Activated CD8-positive, alpha-beta memory T cell treated with anti-CD3 and anti-CD28 coated beads, Interleukin-2, amount 10 ng/mL, durations not matched to agents 7 days and 5 days (primary cell): ENCODE measurements at regions not wholly inside any gene's neighbourhood (a gene's known extent, or its start where the extent isn't known, plus 50 kb on each side); places are given as distances from the start of the nearest gene placed in this dataset.
"Not testable (repeated sequence)": the region's sequence is repeated elsewhere in the genome, so short reads cannot be mapped to it uniquely, and the experiment has no call there.

Experiments used
- ATAC-seq: fragments of 150-1000 bp; cut with Tn5 transposase; one replicate; pipeline ENCODE4 v1.10.0; 2021; ENCODE audit warnings: moderate library complexity
- CTCF ChIA-PET: fragments of 350-600 bp; sonication (Branson Sonifier 250); formaldehyde crosslinking; loops from one replicate; lab custom pipeline; 2021; ENCODE audit warnings: antibody characterized with exemption; lab: Charles Lee
- DNase-seq: peaks from one replicate; pipeline ENCODE4 v3.0.0-alpha.2; 2020
- H3K27ac Mint-ChIP-seq: one replicate; pipeline ENCODE4 v1.8.0; 2021; ENCODE audit warnings: mild to moderate bottlenecking, mixed read lengths
- H3K27me3 Mint-ChIP-seq: one replicate; pipeline ENCODE4 v1.8.0; 2021; ENCODE audit warnings: mixed read lengths
- H3K36me3 Mint-ChIP-seq: one replicate; pipeline ENCODE4 v1.8.0; 2021; ENCODE audit warnings: mild to moderate bottlenecking, mixed read lengths
- H3K4me1 Mint-ChIP-seq: one replicate; pipeline ENCODE4 v1.8.0; 2021; ENCODE audit warnings: mixed read lengths
- H3K4me3 Mint-ChIP-seq: one replicate; pipeline ENCODE4 v1.8.0; 2021; ENCODE audit warnings: mild to moderate bottlenecking, moderate library complexity, mixed read lengths
- H3K9me3 Mint-ChIP-seq: one replicate; pipeline ENCODE4 v1.8.0; 2022; ENCODE audit warnings: low read depth, mixed read lengths

GRCh38 chr7:54360075-54360840, 181.9 kb upstream of the VSTM2A start:
- H3K4me3 Mint-ChIP-seq, result no peak overlapping the region
- H3K27me3 Mint-ChIP-seq, result no peaks in the 10 kb centered on the region
- H3K9me3 Mint-ChIP-seq, result peaks cover 13% of the 10 kb centered on the region
- DNase-seq (no peak), ATAC-seq (no peak)
- CTCF ChIA-PET, result no interaction called here
- H3K36me3 Mint-ChIP-seq, result no peaks in the 10 kb centered on the region
- no peak overlapping the region for H3K27ac Mint-ChIP-seq
- H3K4me1 Mint-ChIP-seq, result no peaks in the 10 kb centered on the region

GRCh38 chr7:54390565-54390964, 151.6 kb upstream of the VSTM2A start:
- CTCF ChIA-PET, result no interaction called here
- Mint-ChIP-seq H3K4me1 (no peaks in the 10 kb centered on the region), H3K27ac (no peak overlapping the region), H3K9me3 (no peaks in the 10 kb centered on the region), H3K4me3 (no peak overlapping the region), H3K36me3 (no peaks in the 10 kb centered on the region), H3K27me3 (no peaks in the 10 kb centered on the region)
- ATAC-seq (no peak), DNase-seq (no peak)

- H3K4me1 Mint-ChIP-seq, result no peaks in the 10 kb centered on the region
- no peak overlapping the region for H3K4me3 Mint-ChIP-seq
- ATAC-seq (no peak), DNase-seq (no peak)
- CTCF ChIA-PET, result no interaction called here
- no peaks in the 10 kb centered on the region for H3K27me3 Mint-ChIP-seq
- no peak overlapping the region for H3K27ac Mint-ChIP-seq
- no peaks in the 10 kb centered on the region for H3K36me3 Mint-ChIP-seq
- no peaks in the 10 kb centered on the region for H3K9me3 Mint-ChIP-seq
Observed at GRCh38 chr7:54392935-54393334, 149.2 kb upstream of the VSTM2A start.

GRCh38 chr7:54394834-54395233, 147.3 kb upstream of the VSTM2A start:
- DNase-seq (no peak), ATAC-seq (peak; percentile 16)
- H3K4me1 Mint-ChIP-seq, result no peaks in the 10 kb centered on the region
- H3K4me3 Mint-ChIP-seq, result no peak overlapping the region
- no peaks in the 10 kb centered on the region for H3K27me3 Mint-ChIP-seq
- no peaks in the 10 kb centered on the region for H3K36me3 Mint-ChIP-seq
- peaks cover 4% of the 10 kb centered on the region for H3K9me3 Mint-ChIP-seq
- CTCF ChIA-PET, result no interaction called here
- no peak overlapping the region for H3K27ac Mint-ChIP-seq

DNA sequence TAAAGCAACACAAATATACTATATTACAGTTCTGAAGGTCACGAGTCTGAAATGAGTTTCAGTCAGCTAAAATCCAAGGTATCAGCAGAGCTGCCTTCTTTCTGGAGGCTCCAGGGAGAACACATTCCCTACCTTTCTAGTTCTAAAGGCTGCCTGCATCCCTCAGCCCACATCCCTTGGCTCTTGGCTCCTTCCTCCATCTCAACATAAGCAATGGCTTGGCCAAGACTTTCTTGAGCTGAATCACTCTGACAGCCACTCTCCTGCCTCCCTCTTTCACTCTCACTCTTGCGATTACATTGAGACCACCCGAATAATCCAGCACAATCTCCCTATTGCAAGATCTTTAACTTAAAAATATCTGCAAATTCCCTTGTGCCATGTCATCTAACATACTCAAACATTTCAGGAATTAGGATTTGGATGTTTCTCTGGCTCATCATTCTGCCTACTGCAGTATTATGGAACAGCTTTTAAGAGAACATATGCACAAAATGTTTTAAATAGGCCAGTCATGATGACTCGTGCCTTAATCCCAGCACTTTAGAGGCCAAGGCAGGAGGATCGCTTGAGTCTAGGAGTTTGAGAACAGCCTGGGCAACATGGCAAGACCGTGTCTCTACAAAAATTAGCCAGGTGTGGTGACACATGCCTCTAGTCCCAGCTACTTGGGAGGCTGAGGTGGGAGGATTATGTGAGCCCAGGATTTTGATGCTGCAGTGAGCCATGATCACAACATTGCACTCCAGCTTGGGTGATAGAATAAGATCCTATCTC, 144.2 kb upstream of the VSTM2A start:
- ATAC-seq (peak; percentile 58), DNase-seq (peak; percentile 44)

DNA sequence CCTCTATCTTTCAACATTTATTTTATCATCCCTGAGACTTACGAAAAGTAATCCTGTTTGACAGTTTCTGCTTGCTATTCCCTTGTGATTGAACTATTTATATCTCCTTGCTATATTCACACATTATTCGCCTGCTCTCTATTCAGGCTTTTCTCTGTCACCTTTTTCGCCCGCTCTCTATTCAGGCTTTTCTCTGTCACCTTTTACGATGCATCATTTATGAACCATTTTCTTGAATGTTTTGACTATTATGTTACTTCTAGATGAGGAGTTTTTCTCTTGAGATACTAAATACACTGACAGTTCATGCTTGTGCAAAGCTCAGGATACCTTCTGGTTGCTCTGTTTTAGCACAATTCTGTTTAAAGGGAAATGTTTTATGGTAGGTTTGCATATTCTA, 143.3 kb upstream of the VSTM2A start:
- CTCF ChIA-PET, result no interaction called here
- H3K36me3 Mint-ChIP-seq, result no peaks in the 10 kb centered on the region
- DNase-seq (no peak), ATAC-seq (no peak)
- H3K27me3 Mint-ChIP-seq, result no peaks in the 10 kb centered on the region
- H3K9me3 Mint-ChIP-seq, result peaks cover 4% of the 10 kb centered on the region
- no peaks in the 10 kb centered on the region for H3K4me1 Mint-ChIP-seq
- no peak overlapping the region for H3K27ac Mint-ChIP-seq
- H3K4me3 Mint-ChIP-seq, result no peak overlapping the region

More for the DNA sequence above, 144.2 kb upstream of the VSTM2A start:
- H3K36me3 Mint-ChIP-seq, result no peaks in the 10 kb centered on the region
- H3K27ac Mint-ChIP-seq, result no peak overlapping the region
- CTCF ChIA-PET, result no interaction called here
- H3K4me1 Mint-ChIP-seq, result no peaks in the 10 kb centered on the region
- H3K9me3 Mint-ChIP-seq, result peaks cover 4% of the 10 kb centered on the region
- H3K27me3 Mint-ChIP-seq, result no peaks in the 10 kb centered on the region
- no peak overlapping the region for H3K4me3 Mint-ChIP-seq

- Mint-ChIP-seq H3K4me1 (no peaks in the 10 kb centered on the region), H3K27ac (no peak overlapping the region), H3K36me3 (no peaks in the 10 kb centered on the region)
Observed at GRCh38 chr7:54409917-54410316, 132.3 kb upstream of the VSTM2A start.

DNA sequence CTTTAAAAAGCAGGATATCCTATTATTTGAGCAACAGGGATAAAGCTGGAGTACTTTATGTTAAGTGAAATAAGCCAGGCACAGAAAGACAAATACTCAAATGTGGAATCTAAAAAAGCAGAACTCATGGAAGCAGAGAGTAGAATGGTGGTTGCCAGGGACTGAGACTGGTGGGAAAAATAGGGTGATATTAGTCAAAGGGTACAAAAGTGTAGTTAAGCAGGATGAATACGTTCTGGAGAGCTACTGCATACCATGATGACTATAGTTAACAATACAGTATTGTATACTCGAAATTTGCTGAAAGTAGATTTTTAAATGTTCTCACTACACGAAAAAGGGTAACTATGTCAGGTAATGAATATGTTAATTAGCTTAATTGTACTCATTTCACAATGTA, 125.5 kb upstream of the VSTM2A start:
- ATAC-seq, result no peak
- Mint-ChIP-seq H3K27ac (no peak overlapping the region), H3K4me1 (no peaks in the 10 kb centered on the region), H3K36me3 (no peaks in the 10 kb centered on the region), H3K4me3 (no peak overlapping the region), H3K9me3 (peaks cover 11% of the 10 kb centered on the region), H3K27me3 (no peaks in the 10 kb centered on the region)
- CTCF ChIA-PET, result no interaction called here
- DNase-seq, result no peak

More at GRCh38 chr7:54409917-54410316, 132.3 kb upstream of the VSTM2A start:
- Mint-ChIP-seq H3K4me3 (no peak overlapping the region), H3K9me3 (peaks cover 23% of the 10 kb centered on the region), H3K27me3 (no peaks in the 10 kb centered on the region)
- DNase-seq, result no peak
- ATAC-seq, result no peak
- CTCF ChIA-PET, result no interaction called here

DNA sequence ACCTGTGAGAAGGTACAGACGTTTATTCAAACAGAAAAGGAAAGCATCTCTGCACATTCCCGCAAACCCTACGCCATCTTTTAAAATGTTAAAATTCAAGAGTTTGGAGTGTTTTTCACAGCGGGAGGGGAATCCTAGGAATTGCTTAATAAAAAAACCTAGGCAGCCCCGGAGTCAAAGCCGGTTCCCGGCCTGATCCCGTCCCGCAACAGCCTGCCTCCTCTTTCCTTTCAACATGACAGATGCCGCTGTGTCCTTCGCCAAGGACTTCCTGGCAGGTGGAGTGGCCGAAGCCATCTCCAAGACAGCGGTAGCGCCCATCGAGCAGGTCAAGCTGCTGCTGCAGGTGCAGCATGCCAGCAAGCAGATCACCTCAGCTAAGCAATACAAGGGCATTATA, 123.0 kb upstream of the VSTM2A start:
- DNase-seq (no peak), ATAC-seq (no peak)
- Mint-ChIP-seq H3K36me3 (no peaks in the 10 kb centered on the region), H3K4me1 (no peaks in the 10 kb centered on the region), H3K27me3 (no peaks in the 10 kb centered on the region), H3K9me3 (peaks cover 7% of the 10 kb centered on the region), H3K4me3 (no peak overlapping the region), H3K27ac (no peak overlapping the region)
- CTCF ChIA-PET, result no interaction called here

- Mint-ChIP-seq H3K4me3 (no peak overlapping the region), H3K9me3 (peaks cover 10% of the 10 kb centered on the region), H3K4me1 (no peaks in the 10 kb centered on the region), H3K27me3 (no peaks in the 10 kb centered on the region), H3K36me3 (no peaks in the 10 kb centered on the region), H3K27ac (no peak overlapping the region)
- DNase-seq (no peak), ATAC-seq (no peak)
- CTCF ChIA-PET, result no interaction called here
Observed at GRCh38 chr7:54426406-54426805, 115.8 kb upstream of the VSTM2A start.

GRCh38 chr7:54429111-54429510, 113.1 kb upstream of the VSTM2A start:
- H3K4me1 Mint-ChIP-seq, result no peaks in the 10 kb centered on the region
- ATAC-seq (no peak), DNase-seq (no peak)
- no peak overlapping the region for H3K4me3 Mint-ChIP-seq
- H3K27ac Mint-ChIP-seq, result no peak overlapping the region
- CTCF ChIA-PET, result no interaction called here
- no peaks in the 10 kb centered on the region for H3K36me3 Mint-ChIP-seq
- no peaks in the 10 kb centered on the region for H3K27me3 Mint-ChIP-seq
- H3K9me3 Mint-ChIP-seq, result peaks cover 11% of the 10 kb centered on the region

- Mint-ChIP-seq H3K4me3 (no peak overlapping the region), H3K27ac (no peak overlapping the region), H3K9me3 (peaks cover 13% of the 10 kb centered on the region), H3K4me1 (no peaks in the 10 kb centered on the region), H3K36me3 (no peaks in the 10 kb centered on the region), H3K27me3 (no peaks in the 10 kb centered on the region)
- DNase-seq (no peak), ATAC-seq (no peak)
- CTCF ChIA-PET, result no interaction called here
Observed at GRCh38 chr7:54439391-54439790, 102.8 kb upstream of the VSTM2A start.

DNA sequence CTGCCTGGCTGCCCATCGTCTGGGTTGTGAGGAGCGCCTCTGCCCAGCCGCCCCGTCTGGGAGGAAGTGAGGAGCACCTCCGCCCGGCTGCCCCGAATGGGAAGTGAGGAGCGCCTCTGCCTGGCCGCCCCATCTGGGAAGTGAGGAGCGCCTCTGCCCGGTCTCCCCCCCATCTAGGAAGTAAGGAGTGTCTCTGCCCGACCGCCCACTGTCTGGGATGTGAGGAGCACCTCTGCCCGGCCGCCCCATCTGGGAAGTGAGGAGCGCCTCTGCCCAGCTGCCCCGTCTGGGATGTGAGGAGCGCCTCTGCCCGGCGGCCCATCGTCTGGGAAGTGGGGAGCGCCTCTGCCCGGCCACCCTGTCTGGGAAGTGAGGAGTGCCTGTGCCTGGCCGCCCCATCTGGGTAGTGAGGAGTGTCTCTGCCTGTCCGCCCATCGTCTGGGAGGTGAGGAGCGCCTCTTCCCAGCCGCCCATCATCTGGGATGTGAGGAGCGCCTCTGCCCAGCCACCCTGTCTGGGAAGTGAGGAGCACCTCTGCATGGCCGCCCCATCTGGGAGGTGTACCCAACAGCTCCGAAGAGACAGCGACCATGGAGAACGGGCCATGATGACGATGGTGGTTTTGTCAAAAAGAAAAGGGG, 98.0 kb upstream of the VSTM2A start:
- CTCF ChIA-PET, DNase-seq, H3K4me3 Mint-ChIP-seq: not testable (repeated sequence)

DNA sequence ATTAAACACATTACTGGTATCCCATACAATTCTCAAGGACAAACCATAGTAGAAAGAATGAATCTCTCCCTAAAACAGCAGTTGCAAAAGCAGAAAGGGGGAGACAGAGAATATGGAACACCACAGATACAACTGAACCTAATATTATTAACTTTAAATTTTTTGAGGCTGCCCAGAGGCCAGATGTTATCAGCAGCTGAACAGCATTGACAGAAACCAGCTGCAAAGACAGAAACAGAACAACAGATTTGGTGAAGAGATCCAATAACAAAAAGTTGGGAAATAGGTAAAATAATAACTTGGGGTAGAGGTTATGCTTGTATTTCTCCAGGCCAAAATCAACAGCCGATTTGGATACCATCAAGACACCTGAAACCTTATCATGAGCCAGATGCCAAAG, 89.0 kb upstream of the VSTM2A start:
- ATAC-seq, CTCF ChIA-PET, H3K4me3 Mint-ChIP-seq: not testable (repeated sequence)

More for the DNA sequence above, 98.0 kb upstream of the VSTM2A start:
- not testable (repeated sequence) for H3K36me3 Mint-ChIP-seq, H3K27me3 Mint-ChIP-seq, ATAC-seq, H3K9me3 Mint-ChIP-seq, H3K4me1 Mint-ChIP-seq, H3K27ac Mint-ChIP-seq

More for the DNA sequence above, 89.0 kb upstream of the VSTM2A start:
- H3K9me3 Mint-ChIP-seq, H3K27ac Mint-ChIP-seq, H3K27me3 Mint-ChIP-seq, DNase-seq, H3K4me1 Mint-ChIP-seq, H3K36me3 Mint-ChIP-seq: not testable (repeated sequence)
